Neural crest cell (in vitro differentiated cells): ENCODE measurements at regions not wholly inside any gene's neighbourhood (a gene's known extent, or its start where the extent isn't known, plus 50 kb on each side); places are given as distances from the start of the nearest gene placed in this dataset.

Experiments used
- DNase-seq: peaks from one replicate; pipeline ENCODE4 v3.0.0; 2021; ENCODE audit warnings: low read depth, mixed read lengths, low spot score
- H3K27ac Mint-ChIP-seq: one replicate; pipeline ENCODE4 v1.8.0; 2021; ENCODE audit warnings: mild to moderate bottlenecking, mixed read lengths; ENCODE audit not compliant: unreplicated experiment
- H3K27me3 Mint-ChIP-seq: 2 replicates; pipeline ENCODE4 v1.8.0; 2021; ENCODE audit warnings: low read depth, mild to moderate bottlenecking, mixed read lengths
- H3K36me3 Mint-ChIP-seq: 2 replicates; pipeline ENCODE4 v1.8.0; 2021; ENCODE audit warnings: low read depth, mild to moderate bottlenecking, mixed read lengths
- H3K4me1 Mint-ChIP-seq: 2 replicates; pipeline ENCODE4 v1.8.0; 2021; ENCODE audit warnings: mixed read lengths
- H3K4me3 Mint-ChIP-seq: one replicate; pipeline ENCODE4 v1.8.0; 2021; ENCODE audit warnings: mild to moderate bottlenecking, mixed read lengths
- H3K9me3 Mint-ChIP-seq: 2 replicates; pipeline ENCODE4 v1.8.0; 2021; ENCODE audit warnings: mixed read lengths
- TF ChIP-seq, protein P1 (sequence below): fragments of 200-600 bp; sonication (generic); conservative IDR thresholded peaks from 2 replicates; pipeline ENCODE4 v1.5.0; 2021; ENCODE audit warnings: antibody characterized with exemption, mild to moderate bottlenecking

- DNase-seq, result no peak
- Mint-ChIP-seq H3K36me3 (no peaks in the 10 kb centered on the region), H3K27ac (no peak overlapping the region), H3K4me3 (no peak overlapping the region), H3K9me3 (no peaks in the 10 kb centered on the region), H3K4me1 (no peaks in the 10 kb centered on the region), H3K27me3 (no peaks in the 10 kb centered on the region)
- TF ChIP-seq, protein P1, sequence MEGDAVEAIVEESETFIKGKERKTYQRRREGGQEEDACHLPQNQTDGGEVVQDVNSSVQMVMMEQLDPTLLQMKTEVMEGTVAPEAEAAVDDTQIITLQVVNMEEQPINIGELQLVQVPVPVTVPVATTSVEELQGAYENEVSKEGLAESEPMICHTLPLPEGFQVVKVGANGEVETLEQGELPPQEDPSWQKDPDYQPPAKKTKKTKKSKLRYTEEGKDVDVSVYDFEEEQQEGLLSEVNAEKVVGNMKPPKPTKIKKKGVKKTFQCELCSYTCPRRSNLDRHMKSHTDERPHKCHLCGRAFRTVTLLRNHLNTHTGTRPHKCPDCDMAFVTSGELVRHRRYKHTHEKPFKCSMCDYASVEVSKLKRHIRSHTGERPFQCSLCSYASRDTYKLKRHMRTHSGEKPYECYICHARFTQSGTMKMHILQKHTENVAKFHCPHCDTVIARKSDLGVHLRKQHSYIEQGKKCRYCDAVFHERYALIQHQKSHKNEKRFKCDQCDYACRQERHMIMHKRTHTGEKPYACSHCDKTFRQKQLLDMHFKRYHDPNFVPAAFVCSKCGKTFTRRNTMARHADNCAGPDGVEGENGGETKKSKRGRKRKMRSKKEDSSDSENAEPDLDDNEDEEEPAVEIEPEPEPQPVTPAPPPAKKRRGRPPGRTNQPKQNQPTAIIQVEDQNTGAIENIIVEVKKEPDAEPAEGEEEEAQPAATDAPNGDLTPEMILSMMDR, result no peak
Measured at GRCh38 chr5:164358531-164359259, 853.3 kb downstream of the MAT2B start.

DNA sequence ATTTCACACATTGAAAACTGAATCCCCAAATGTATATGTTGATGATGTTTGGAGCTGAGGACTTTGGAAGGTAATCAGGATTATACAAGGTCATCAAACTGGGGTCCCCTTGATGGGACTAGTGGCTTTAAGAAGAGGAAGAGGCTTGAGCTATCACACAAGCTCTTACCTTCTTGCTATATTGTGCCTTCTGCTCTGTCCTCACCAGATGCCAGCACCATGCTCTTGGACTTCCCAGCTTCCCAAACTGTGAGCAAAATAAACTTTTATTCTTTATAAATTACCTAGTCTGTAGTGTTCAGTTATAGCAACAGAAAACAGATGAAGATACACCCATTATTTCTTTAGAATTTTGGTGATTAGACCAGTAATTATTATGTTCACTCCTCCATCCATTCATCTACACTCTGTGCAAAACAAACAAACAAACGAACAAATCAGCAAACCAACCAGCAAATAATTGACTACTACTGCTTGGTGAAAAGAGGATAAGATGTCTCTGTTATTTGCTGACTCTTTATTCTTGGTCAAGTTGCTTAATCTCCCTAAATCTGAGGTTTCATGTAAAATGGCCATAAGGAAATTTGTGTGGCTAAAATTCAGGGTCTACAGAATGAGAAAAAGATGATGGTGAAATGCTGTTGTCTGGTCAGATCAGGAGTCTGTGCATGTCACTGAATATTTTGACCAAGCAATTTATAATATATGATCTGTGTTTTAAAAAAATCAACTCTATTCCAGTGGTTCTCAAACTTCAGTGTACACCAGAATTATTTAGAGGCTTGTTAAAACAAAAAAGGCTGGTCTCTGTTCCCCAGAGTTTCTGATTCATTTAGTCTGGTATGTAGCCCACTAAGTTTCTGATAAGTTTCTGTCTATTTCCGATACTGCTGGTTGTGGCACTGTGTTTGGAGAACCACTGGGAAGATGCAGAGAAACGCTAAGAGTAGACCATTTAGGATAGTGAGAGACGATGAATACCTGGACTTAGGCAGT lies 854.1 kb downstream of the MAT2B start:
- H3K9me3 Mint-ChIP-seq, result no peaks in the 10 kb centered on the region

DNA sequence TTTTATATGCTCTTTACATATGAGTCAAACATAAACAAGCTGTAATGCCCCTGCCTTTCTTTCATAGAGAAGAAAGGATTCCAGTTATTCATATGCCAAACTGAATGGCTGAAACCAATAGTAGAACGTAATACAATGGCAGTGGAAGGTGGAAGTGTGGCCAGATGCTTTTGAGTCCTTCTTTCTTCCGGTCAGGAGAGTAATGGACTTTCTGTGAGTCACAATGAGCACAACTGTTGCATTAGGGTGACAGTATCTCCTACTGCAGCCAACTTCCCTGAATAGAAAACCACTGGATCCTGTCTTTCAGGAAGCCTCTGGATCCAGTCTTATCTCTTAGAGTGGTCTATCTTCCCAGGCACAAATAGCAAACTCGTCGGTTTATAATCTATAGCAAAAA lies 855.2 kb downstream of the MAT2B start:
- H3K4me1 Mint-ChIP-seq, result peaks cover 9% of the 10 kb centered on the region
- H3K4me3 Mint-ChIP-seq, result no peak overlapping the region
- H3K27ac Mint-ChIP-seq, result no peak overlapping the region
- TF ChIP-seq, protein P1, result no peak
- no peaks in the 10 kb centered on the region for H3K36me3 Mint-ChIP-seq
- H3K9me3 Mint-ChIP-seq, result no peaks in the 10 kb centered on the region
- no peak for DNase-seq
- H3K27me3 Mint-ChIP-seq, result no peaks in the 10 kb centered on the region

More for the DNA sequence above, 854.1 kb downstream of the MAT2B start:
- no peaks in the 10 kb centered on the region for H3K27me3 Mint-ChIP-seq
- DNase-seq, result no peak
- no peaks in the 10 kb centered on the region for H3K36me3 Mint-ChIP-seq
- no peak overlapping the region for H3K4me3 Mint-ChIP-seq
- TF ChIP-seq, protein P1, result no peak
- no peak overlapping the region for H3K27ac Mint-ChIP-seq
- H3K4me1 Mint-ChIP-seq, result peaks cover 5% of the 10 kb centered on the region

DNA sequence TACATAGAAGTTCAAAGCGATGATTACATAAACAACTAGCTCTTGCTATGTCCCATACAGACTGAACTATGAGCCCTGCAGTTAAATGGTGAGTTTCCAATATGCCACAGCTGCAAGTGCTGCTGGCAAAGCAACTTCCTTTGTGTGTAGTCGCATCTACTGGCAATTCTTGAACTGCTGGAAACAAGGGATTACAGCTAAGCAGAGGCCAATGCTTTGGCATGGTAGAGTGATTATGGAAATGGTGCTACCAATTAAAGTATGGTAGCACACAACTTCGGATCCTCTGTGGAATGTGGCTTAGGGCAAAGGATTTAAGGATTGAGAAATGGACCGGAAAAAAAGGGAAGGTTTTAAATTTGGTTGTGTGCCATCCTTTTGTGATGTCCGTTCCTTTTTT lies 856.6 kb downstream of the MAT2B start:
- no peaks in the 10 kb centered on the region for H3K36me3 Mint-ChIP-seq
- peaks cover 9% of the 10 kb centered on the region for H3K4me1 Mint-ChIP-seq
- H3K4me3 Mint-ChIP-seq, result no peak overlapping the region
- H3K9me3 Mint-ChIP-seq, result no peaks in the 10 kb centered on the region
- no peak for DNase-seq
- no peak overlapping the region for H3K27ac Mint-ChIP-seq
- TF ChIP-seq, protein P1, result no peak
- H3K27me3 Mint-ChIP-seq, result no peaks in the 10 kb centered on the region

GRCh38 chr5:164362835-164363234 lies 857.4 kb downstream of the MAT2B start:
- Mint-ChIP-seq H3K9me3 (no peaks in the 10 kb centered on the region), H3K36me3 (no peaks in the 10 kb centered on the region), H3K4me3 (no peak overlapping the region), H3K4me1 (peaks cover 9% of the 10 kb centered on the region), H3K27me3 (no peaks in the 10 kb centered on the region), H3K27ac (no peak overlapping the region)
- TF ChIP-seq, protein P1, result no peak
- no peak for DNase-seq
